NT2/D1 (cell line): ENCODE measurements at regions not wholly inside any gene's neighbourhood (a gene's known extent, or its start where the extent isn't known, plus 50 kb on each side); places are given as distances from the start of the nearest gene placed in this dataset.

Experiments used
- YY1 ChIP-seq: IDR thresholded peaks from 2 replicates; pipeline ENCODE4 v1.6.1; 2011; ENCODE audit not compliant: insufficient read length, insufficient read depth
- ZNF274 ChIP-seq: IDR thresholded peaks from 2 replicates; pipeline ENCODE4 v1.6.1; 2011; ENCODE audit warnings: mild to moderate bottlenecking, low read depth, low read length

DNA sequence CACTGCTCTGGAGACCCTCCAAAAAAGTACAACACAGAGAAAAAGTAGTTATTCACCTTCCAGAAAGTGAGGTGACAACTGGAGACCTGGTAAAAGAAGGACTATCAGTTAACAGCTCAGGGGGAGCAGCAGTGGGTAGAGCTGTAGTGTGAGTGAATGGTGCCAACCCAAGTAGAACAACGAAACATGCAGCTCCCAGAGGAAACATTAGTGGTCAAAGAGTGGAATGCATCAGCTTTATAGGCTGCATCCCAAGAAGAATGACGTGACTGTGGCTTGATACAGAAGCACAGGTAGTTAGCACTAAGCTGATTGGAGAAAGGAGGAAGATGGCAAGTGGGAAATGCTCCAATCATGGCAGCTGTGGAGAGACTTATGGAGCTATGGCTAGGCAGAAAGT, 275.7 kb upstream of the CAMK1G start:
- no peak for TF ChIP-seq ZNF274
- no peak for TF ChIP-seq YY1
